Effector memory CD8-positive, alpha-beta T cell (primary cell): ENCODE measurements at regions not wholly inside any gene's neighbourhood (a gene's known extent, or its start where the extent isn't known, plus 50 kb on each side); places are given as distances from the start of the nearest gene placed in this dataset.

Experiments used
- ATAC-seq: fragments of 150-1000 bp; cut with Tn5 transposase; replicated peaks from 2 replicates; pipeline ENCODE4 v1.10.0; 2021; ENCODE audit warnings: mild to moderate bottlenecking, moderate library complexity
- DNase-seq, 3 experiments: peaks; one replicate each; pipeline ENCODE4 v3.0.0; 2021
- H3K27ac Mint-ChIP-seq, 2 donors: one replicate each; pipeline ENCODE4 v1.8.0; 2022; ENCODE audit warnings: mild to moderate bottlenecking in 2 of 2, mixed read lengths in 2 of 2, moderate library complexity in 2 of 2
- H3K27me3 Mint-ChIP-seq, 2 donors: one replicate each; pipeline ENCODE4 v1.8.0; 2022; ENCODE audit warnings: mixed read lengths in 2 of 2
- H3K36me3 Mint-ChIP-seq: one replicate; pipeline ENCODE4 v1.8.0; 2022; ENCODE audit warnings: mild to moderate bottlenecking, moderate library complexity, mixed read lengths; ENCODE audit not compliant: insufficient read depth
- H3K4me1 Mint-ChIP-seq, 2 donors: one replicate each; pipeline ENCODE4 v1.8.0; 2022; ENCODE audit warnings: low read depth in 2 of 2, mixed read lengths in 2 of 2
- H3K4me3 Mint-ChIP-seq, 2 donors: one replicate each; pipeline ENCODE4 v1.8.0; 2022; ENCODE audit warnings: mild to moderate bottlenecking in 2 of 2, mixed read lengths in 2 of 2, moderate library complexity in 2 of 2
- H3K9me3 Mint-ChIP-seq, 2 donors: one replicate each; pipeline ENCODE4 v1.8.0; 2022; ENCODE audit warnings: mixed read lengths in 2 of 2

DNA sequence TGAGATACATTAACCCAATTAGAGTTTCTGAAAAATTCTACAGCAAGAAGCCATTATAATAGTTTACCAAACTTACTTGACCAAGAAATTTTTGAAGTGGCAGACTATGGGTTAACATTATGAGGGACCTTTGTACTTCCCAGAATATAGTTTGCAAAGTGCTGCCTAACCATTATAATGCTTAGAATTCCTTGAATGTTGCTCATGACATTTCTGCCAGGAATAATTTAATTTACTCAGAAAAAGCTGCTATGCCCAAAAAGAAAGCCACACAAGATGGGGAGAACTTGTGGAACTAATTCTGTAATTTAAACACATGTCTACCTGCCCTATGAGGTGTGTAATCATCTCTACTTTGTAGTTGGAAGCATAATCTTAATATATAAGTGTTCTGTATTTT lies 58.1 kb upstream of the MYCBP2 start:
- no peak overlapping the region for H3K27ac Mint-ChIP-seq
- H3K27me3 Mint-ChIP-seq: no peaks in the 10 kb centered on the region
- DNase-seq: no peak
- H3K4me1 Mint-ChIP-seq: peaks cover 0 to 4% of the 10 kb centered on the region in 2 donors
- no peaks in the 10 kb centered on the region for H3K9me3 Mint-ChIP-seq
- ATAC-seq: no peak
- no peak overlapping the region for H3K4me3 Mint-ChIP-seq
- no peaks in the 10 kb centered on the region for H3K36me3 Mint-ChIP-seq

DNA sequence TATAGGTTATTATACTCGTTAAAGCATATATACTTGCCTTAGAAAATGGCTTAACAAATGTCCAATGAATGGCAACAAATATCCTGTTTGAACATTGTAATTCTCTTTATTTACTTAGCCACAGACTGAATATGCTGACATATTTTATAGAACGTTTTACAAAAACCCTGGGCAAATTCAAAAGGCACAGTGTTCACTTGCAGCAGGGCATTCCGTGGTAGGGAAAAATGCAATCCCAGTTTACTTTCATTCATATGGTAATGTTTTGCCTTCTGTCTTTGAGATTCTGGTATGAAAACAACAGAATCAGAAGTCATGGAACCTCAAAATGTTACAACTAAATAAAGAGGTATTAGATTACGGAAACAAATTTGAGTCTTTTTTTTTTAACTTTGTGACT lies 56.2 kb upstream of the MYCBP2 start:
- Mint-ChIP-seq H3K27me3 (no peaks in the 10 kb centered on the region), H3K36me3 (no peaks in the 10 kb centered on the region), H3K4me1 (no peaks in the 10 kb centered on the region), H3K9me3 (no peaks in the 10 kb centered on the region), H3K4me3 (no peak overlapping the region), H3K27ac (no peak overlapping the region)
- ATAC-seq (no peak), DNase-seq (no peak)

DNA sequence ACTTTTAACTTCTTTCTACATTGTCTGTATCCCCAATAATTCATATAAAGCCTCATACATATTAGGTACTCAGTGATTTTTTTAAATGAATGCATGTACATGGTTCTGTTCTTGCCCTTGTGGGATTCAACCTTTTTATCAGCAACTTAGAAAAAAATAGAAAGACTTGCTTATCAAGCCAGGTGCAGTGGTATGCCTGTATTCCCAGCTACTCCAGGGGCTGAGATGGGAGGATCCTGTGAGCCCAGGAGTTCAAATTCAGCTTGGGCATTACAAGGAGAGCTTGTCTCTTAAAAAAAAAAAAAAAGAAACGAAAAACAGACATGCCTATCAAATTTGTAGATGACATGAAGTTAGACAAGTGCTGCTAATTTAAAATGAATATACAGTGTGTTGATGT lies 54.2 kb upstream of the MYCBP2 start:
- Mint-ChIP-seq H3K36me3 (no peaks in the 10 kb centered on the region), H3K27me3 (no peaks in the 10 kb centered on the region), H3K4me1 (no peaks in the 10 kb centered on the region), H3K27ac (no peak overlapping the region), H3K4me3 (no peak overlapping the region), H3K9me3 (no peaks in the 10 kb centered on the region)
- ATAC-seq: no peak
- no peak for DNase-seq

DNA sequence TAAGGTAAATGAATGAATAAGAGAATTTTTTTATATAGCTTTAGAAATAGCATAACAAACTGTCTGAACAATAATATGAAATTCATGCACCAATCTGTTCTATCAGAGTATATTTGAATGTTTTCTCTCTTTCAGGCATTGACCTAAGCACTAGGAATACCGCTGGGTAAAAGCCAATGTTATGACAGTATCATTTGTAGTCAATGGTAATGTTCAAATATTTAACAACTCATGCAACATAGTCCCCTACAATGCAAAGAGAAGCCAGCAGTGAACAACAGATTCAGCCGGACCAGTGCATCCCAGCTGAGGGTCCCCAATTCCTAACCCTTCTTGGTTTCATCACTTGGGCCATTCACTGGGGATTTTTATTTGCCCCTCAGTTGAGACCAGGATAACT lies 52.6 kb upstream of the MYCBP2 start:
- Mint-ChIP-seq H3K4me1 (no peaks in the 10 kb centered on the region), H3K27ac (no peak overlapping the region), H3K36me3 (peaks cover 2% of the 10 kb centered on the region), H3K9me3 (no peaks in the 10 kb centered on the region), H3K27me3 (no peaks in the 10 kb centered on the region), H3K4me3 (no peak overlapping the region)
- DNase-seq: no peak
- no peak for ATAC-seq

DNA sequence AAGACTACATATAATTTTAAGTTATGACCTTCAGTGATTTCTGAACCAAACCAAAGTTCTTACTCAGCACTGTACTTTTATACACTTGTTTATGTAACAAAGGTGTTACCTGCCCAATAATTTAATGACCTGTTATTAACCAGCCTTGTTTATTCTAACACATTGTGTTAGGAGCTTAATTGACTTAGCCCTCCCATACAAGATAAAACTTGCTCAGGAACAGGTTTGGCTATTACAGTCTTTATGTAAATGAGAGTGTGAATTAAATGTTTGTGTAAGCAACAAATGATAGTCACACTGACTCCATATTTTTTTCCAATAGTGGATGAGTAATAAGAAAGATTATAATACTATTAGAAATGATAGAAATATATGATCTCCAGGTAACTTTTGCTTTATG lies 51.8 kb upstream of the MYCBP2 start:
- Mint-ChIP-seq H3K27me3 (no peaks in the 10 kb centered on the region), H3K36me3 (peaks cover 2% of the 10 kb centered on the region), H3K9me3 (no peaks in the 10 kb centered on the region), H3K27ac (no peak overlapping the region), H3K4me3 (no peak overlapping the region), H3K4me1 (no peaks in the 10 kb centered on the region)
- ATAC-seq (no peak), DNase-seq (no peak)

DNA sequence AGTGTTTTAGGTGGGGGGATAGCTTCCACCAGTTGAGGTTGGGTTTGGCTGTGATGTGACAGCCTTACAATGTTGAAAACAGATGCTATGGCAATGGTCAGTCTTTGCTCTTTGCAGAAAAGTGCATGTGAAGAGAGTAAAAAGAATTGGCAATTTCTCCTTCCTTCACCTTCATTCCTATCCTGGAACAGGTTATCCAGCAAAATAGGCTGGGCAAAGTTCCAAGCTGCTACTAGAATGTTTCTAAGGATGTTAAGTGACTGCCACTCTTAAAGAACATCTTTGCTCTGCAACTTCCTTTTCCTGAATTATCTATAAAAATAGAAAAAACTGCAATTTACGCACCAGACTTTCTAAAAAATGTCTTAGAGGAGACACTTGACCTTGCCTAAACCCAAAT lies 50.1 kb upstream of the MYCBP2 start:
- DNase-seq (no peak), ATAC-seq (no peak)
- no peak overlapping the region for H3K27ac Mint-ChIP-seq
- no peak overlapping the region for H3K4me3 Mint-ChIP-seq
- H3K27me3 Mint-ChIP-seq: no peaks in the 10 kb centered on the region
- peaks cover 2% of the 10 kb centered on the region for H3K36me3 Mint-ChIP-seq
- no peaks in the 10 kb centered on the region for H3K9me3 Mint-ChIP-seq
- no peaks in the 10 kb centered on the region for H3K4me1 Mint-ChIP-seq
